Uterus (tissue), 2 donors: ENCODE measurements at regions not wholly inside any gene's neighbourhood (a gene's known extent, or its start where the extent isn't known, plus 50 kb on each side); places are given as distances from the start of the nearest gene placed in this dataset.

Experiments used
- POLR2A ChIP-seq, 2 donors: fragments of 450-650 bp; IDR thresholded peaks; one replicate each; pipeline ENCODE4 v1.6.1; 2016; ENCODE audit warnings: antibody characterized with exemption in 2 of 2, mild to moderate bottlenecking in 1 of 2, moderate library complexity in 1 of 2
- TF ChIP-seq, protein P1 (sequence below), 4 experiments: fragments of 200-600 bp in 2 of 4; fragments of 450-650 bp in 2 of 4; sonication (generic) in 2 of 4; IDR thresholded peaks; one replicate each; pipeline ENCODE4 v1.5.1; 2016 to 2019; ENCODE audit warnings: antibody characterized with exemption in 4 of 4, mild to moderate bottlenecking in 2 of 4, moderate library complexity in 1 of 4

DNA sequence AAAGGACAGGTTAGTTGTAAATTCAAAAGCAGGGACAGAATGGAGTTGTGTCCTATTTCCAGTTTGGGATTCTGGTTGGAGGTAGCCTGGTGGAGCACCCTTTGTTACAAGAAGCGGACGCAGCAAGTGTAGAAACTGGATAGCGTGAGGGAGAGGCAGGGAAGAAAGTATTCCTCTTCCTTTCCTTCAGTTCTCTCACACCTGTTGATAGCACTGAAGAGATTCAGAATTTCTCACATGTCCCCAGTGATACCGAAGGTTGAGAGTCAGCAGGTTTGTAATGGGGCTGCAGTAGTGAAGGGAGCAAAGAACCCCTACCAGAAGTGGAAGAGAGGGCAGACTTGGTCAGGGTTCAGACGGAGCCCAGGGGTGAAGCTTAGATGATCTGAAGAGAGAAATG, 399.2 kb downstream of the SPRY2 start:
- TF ChIP-seq, protein P1, sequence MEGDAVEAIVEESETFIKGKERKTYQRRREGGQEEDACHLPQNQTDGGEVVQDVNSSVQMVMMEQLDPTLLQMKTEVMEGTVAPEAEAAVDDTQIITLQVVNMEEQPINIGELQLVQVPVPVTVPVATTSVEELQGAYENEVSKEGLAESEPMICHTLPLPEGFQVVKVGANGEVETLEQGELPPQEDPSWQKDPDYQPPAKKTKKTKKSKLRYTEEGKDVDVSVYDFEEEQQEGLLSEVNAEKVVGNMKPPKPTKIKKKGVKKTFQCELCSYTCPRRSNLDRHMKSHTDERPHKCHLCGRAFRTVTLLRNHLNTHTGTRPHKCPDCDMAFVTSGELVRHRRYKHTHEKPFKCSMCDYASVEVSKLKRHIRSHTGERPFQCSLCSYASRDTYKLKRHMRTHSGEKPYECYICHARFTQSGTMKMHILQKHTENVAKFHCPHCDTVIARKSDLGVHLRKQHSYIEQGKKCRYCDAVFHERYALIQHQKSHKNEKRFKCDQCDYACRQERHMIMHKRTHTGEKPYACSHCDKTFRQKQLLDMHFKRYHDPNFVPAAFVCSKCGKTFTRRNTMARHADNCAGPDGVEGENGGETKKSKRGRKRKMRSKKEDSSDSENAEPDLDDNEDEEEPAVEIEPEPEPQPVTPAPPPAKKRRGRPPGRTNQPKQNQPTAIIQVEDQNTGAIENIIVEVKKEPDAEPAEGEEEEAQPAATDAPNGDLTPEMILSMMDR (IDR thresholded peaks at IDR 0.05) = no peak
- TF ChIP-seq POLR2A (IDR thresholded peaks at IDR 0.05) = no peak
